Activated T-helper 1 cell treated with anti-CD3 and anti-CD28 coated beads, Interleukin-12 subunit alpha, Interleukin-12 subunit beta, Interleukin-2, Interleukin-4 antibody, amounts not matched to agents 30 ng/mL and 10 ng/mL and 1 ng/mL, durations not matched to agents 14 hours and 24 hours and 36 hours (primary cell): ENCODE measurements at regions not wholly inside any gene's neighbourhood (a gene's known extent, or its start where the extent isn't known, plus 50 kb on each side); places are given as distances from the start of the nearest gene placed in this dataset.

ENCODE experiments used
- DNase-seq: peaks from one replicate; pipeline ENCODE4 v3.0.0; 2021; ENCODE audit warnings: low spot score
- H3K27ac Mint-ChIP-seq: one replicate; pipeline ENCODE4 v1.8.0; 2021; ENCODE audit warnings: mild to moderate bottlenecking, mixed read lengths
- H3K27me3 Mint-ChIP-seq: one replicate; pipeline ENCODE4 v1.8.0; 2022; ENCODE audit warnings: mild to moderate bottlenecking, moderate library complexity, mixed read lengths; ENCODE audit not compliant: insufficient read depth
- H3K36me3 Mint-ChIP-seq: one replicate; pipeline ENCODE4 v1.8.0; 2021; ENCODE audit warnings: low read depth, mixed read lengths
- H3K4me1 Mint-ChIP-seq: one replicate; pipeline ENCODE4 v1.8.0; 2021; ENCODE audit warnings: low read depth, mixed read lengths
- H3K4me3 Mint-ChIP-seq: one replicate; pipeline ENCODE4 v1.8.0; 2021; ENCODE audit warnings: mild to moderate bottlenecking, moderate library complexity, mixed read lengths
- H3K9me3 Mint-ChIP-seq: one replicate; pipeline ENCODE4 v1.8.0; 2021; ENCODE audit warnings: mixed read lengths
- intact Hi-C: fragments of 100-400 bp; cut with micrococcal nuclease; formaldehyde crosslinking; loops from one replicate; pipeline ENCODE4 v1.15.1; 2024

DNA sequence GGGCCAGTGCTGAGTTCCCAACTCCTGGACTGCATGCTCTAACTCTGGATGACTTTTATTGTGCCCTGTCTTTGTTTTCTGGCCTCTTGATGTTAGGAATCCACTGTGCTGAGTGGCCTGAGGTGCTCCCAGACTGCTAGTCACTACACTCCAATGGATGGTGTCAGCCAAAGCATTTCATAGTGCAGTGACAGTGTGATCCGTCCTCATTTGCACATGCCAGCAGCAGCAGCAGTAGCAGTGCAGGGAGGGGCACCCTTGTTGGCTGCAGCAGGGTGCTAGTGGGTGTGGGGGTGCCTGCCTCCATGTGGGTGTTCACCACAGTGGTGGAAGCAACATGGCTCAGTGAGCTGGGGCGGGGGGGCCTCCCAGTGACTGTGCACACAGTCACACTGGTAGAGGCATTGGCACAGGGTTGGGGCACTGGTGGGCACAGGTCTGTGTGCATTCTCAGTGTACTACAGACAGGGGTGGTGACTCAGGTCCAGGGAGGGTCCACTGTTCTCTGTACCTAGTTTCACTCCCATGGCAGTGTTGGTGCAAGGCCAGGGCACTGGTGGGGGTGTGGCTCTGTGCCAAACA lies 214.0 kb downstream of the ZC3H11B start:
- Mint-ChIP-seq H3K4me1 (no peaks in the 10 kb centered on the region), H3K4me3 (no peak overlapping the region), H3K36me3 (no peaks in the 10 kb centered on the region), H3K27ac (no peak overlapping the region), H3K27me3 (no peaks in the 10 kb centered on the region), H3K9me3 (peaks cover 8% of the 10 kb centered on the region)
- DNase-seq: no peak
- intact Hi-C loops: no loop called here

DNA sequence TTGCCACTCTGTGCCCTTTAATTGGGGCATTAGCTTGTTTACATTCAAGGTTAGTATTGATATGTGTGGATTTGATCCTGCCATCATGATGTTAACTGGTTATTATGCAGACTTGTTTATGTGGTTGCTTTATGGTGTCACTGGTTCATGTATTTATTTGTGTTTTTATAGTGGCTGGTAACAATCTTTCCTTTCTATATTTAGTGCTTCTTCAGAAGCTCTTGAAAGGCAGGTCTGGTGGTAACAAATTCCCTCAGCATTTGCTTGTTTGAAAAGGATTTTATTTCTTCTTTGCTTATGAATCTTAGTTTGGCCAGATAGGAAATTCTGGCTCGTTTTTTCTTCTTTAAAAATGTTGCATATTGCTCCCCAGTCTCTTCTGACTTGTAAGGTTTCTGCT lies 215.4 kb downstream of the ZC3H11B start:
- intact Hi-C loops: no loop called here
- H3K27me3 Mint-ChIP-seq: peaks cover 2% of the 10 kb centered on the region
- no peak for DNase-seq
- no peak overlapping the region for H3K27ac Mint-ChIP-seq
- H3K4me1 Mint-ChIP-seq: no peaks in the 10 kb centered on the region
- no peaks in the 10 kb centered on the region for H3K36me3 Mint-ChIP-seq
- no peak overlapping the region for H3K4me3 Mint-ChIP-seq
- H3K9me3 Mint-ChIP-seq: peaks cover 8% of the 10 kb centered on the region

DNA sequence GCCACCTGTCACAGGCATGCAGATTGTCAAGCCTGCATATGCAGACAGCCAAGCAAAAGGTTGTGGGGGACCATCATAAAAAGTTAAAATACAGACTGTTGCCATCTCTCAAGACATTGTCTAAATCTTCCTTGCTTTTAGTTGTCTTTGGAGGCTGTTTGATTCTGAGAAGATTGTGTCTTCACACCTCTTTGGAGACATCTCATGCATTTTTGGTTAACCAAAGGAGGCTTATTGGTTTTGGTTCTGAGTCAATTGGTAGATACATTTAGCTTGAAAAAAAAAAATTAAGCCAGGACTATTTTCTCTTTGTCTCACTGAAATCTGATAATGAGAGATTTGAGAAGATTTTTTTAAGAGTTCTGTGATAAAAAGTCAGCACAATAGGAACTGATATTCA lies 217.6 kb downstream of the LYPLAL1 start:
- no peak overlapping the region for H3K4me3 Mint-ChIP-seq
- DNase-seq: no peak
- no peaks in the 10 kb centered on the region for H3K36me3 Mint-ChIP-seq
- H3K27me3 Mint-ChIP-seq: peaks cover 2% of the 10 kb centered on the region
- no peak overlapping the region for H3K27ac Mint-ChIP-seq
- intact Hi-C loops: no loop called here
- no peaks in the 10 kb centered on the region for H3K4me1 Mint-ChIP-seq
- H3K9me3 Mint-ChIP-seq: no peaks in the 10 kb centered on the region

DNA sequence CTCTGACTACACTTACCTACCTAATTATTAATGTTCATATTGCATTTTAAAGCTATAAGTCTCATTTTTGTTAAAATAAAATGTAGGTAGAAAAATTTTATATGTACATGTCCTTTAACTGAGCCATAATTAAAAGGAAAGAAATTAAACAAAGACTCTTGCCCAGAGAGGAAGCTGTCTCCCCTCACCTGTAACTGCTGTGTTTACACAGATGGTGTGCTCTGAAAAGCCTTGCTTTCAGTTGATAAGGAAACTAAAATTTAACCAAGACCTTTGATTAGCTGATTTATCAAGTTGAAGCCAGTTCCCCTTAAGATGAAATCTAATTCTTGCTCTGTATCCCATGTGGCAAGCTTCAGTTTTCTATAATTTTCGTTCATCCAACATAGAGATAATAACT lies 213.5 kb downstream of the LYPLAL1 start:
- H3K27ac Mint-ChIP-seq: no peak overlapping the region
- no peaks in the 10 kb centered on the region for H3K9me3 Mint-ChIP-seq
- H3K4me1 Mint-ChIP-seq: no peaks in the 10 kb centered on the region
- H3K27me3 Mint-ChIP-seq: no peaks in the 10 kb centered on the region
- H3K36me3 Mint-ChIP-seq: no peaks in the 10 kb centered on the region
- intact Hi-C loops: no loop called here
- no peak overlapping the region for H3K4me3 Mint-ChIP-seq
- no peak for DNase-seq

DNA sequence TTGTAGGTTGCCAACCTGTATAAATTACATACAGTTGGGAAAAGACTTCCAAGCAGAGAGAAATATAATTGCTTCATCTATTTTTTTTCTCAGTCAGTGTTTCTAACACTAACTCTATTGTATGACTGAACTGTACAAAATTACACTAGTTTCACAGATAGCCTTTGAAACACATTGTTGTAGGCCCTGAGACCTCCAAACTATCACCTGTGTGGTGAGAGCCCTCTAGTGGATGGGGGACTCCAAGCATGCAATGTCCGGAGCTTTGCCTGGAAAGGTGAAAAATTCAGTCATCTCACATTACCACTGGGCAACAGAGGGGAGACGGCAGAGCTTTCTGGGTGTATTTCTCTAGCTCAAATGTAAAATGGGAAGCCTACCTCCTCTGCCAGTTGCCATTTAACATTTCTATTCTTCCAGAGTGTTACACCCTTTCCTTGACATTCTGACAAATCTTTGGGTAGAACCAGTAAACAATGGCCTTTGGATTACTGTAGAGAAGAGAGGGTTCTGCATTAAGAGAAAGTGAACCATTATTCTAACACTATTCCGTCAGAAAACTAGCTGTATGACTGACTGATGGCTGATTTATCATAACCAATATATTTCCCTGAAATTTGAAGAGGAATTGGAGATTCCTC lies 212.2 kb downstream of the LYPLAL1 start:
- intact Hi-C loops: no loop called here
- H3K9me3 Mint-ChIP-seq: no peaks in the 10 kb centered on the region
- no peaks in the 10 kb centered on the region for H3K4me1 Mint-ChIP-seq
- no peaks in the 10 kb centered on the region for H3K27me3 Mint-ChIP-seq
- H3K27ac Mint-ChIP-seq: no peak overlapping the region
- no peak for DNase-seq
- no peak overlapping the region for H3K4me3 Mint-ChIP-seq
- no peaks in the 10 kb centered on the region for H3K36me3 Mint-ChIP-seq

DNA sequence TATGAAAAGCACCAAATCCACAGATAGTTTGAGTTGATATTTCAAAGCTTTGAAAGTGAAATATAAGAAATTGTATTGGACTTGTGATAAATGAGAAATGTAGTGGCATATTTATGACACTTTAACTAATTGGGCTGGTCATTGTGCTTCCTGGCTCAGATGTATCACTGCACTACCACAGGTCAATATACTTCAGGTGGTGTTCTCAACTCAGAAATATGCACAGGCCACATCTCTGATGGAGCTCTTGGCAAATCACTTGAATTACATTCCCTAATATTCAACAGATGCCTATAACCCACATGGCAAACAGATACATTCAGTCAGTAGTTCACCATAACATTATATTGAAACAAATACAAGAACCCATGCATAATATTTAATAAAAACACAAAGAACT lies 209.6 kb downstream of the LYPLAL1 start:
- Mint-ChIP-seq H3K9me3 (no peaks in the 10 kb centered on the region), H3K27ac (no peak overlapping the region), H3K27me3 (no peaks in the 10 kb centered on the region), H3K4me1 (no peaks in the 10 kb centered on the region), H3K36me3 (no peaks in the 10 kb centered on the region), H3K4me3 (no peak overlapping the region)
- intact Hi-C loops: no loop called here
- DNase-seq: no peak

DNA sequence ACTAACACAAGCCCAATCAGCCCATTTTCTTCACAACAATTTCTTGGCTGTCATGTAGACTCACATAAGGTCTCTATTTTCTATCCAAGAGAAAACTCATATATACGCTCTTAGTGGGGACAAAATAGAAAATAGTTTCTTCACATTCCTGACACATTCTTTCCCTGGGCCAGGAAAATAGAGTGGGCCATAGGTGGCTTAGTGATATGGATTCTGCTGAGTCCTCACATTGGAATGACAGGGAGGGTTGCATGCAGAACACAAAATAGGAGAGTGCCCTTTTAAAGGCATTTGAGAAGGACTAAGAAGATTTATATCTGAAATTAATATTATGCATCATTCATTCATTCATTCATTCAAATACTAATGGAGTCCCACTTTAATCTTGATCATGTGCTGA lies 207.7 kb downstream of the LYPLAL1 start:
- intact Hi-C loops: no loop called here
- Mint-ChIP-seq H3K36me3 (no peaks in the 10 kb centered on the region), H3K27ac (no peak overlapping the region), H3K27me3 (peaks cover 4% of the 10 kb centered on the region), H3K4me3 (no peak overlapping the region), H3K9me3 (no peaks in the 10 kb centered on the region), H3K4me1 (no peaks in the 10 kb centered on the region)
- DNase-seq: no peak

DNA sequence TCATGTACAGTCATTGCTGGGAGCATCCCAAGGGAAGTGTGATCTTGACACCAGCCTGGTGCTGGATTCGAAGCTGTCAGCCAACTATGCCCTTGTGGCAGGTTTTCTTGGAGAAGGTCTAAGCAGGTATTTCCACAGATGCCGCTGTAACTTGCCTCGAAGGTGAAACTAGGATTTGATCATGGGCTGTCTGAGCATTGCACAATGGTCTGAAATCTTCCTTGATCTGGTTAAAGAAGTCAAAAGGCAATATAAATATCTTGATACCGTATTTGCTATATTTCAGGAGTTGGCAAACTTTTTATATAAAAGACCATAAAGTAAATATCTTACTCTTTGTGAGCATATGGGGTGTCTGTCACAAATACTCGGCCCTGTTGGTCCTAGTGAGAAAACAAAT lies 206.8 kb downstream of the LYPLAL1 start:
- Mint-ChIP-seq H3K9me3 (no peaks in the 10 kb centered on the region), H3K4me3 (no peak overlapping the region), H3K27ac (no peak overlapping the region), H3K4me1 (no peaks in the 10 kb centered on the region), H3K36me3 (no peaks in the 10 kb centered on the region), H3K27me3 (peaks cover 4% of the 10 kb centered on the region)
- DNase-seq: no peak
- intact Hi-C loops: no loop called here

DNA sequence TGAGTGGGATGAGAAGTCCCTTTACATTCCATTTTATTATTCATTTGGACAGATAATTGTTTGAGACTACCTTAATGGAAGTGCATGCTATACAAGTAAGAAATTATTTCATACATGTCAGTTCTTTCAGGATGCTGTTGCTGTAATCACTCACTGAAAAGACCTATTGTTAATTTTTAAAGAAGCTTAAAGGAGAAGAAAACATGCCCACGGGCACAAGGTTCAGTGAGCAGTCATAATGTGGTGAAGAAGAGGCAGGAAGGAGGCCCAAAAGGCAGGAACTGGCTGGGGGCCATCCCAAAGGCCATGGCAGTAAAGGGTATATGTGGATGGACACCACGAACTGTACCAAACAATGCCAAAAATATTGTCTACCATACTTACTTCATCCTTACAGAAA lies 206.0 kb downstream of the LYPLAL1 start:
- intact Hi-C loops: no loop called here
- Mint-ChIP-seq H3K27ac (no peak overlapping the region), H3K27me3 (peaks cover 4% of the 10 kb centered on the region), H3K36me3 (no peaks in the 10 kb centered on the region), H3K9me3 (no peaks in the 10 kb centered on the region), H3K4me1 (no peaks in the 10 kb centered on the region), H3K4me3 (no peak overlapping the region)
- DNase-seq: no peak

DNA sequence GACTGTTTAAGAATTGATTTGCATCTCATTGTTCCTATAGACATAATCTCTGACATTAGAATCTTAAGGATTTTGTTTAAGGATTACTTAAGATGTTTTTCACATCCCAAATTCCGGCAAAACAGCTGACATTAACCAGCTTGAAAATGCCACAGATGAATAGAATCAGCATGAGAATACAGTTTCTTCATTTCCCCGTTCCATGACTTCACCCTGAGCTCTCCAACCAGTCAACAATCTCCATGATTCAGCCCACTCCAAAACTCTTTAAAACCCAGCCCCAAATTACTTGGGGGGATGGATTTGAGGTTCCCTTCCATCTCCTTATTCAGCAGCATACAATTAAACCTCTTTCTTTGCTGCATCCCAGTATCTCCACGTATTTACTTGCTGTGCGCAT lies 201.0 kb downstream of the LYPLAL1 start:
- Mint-ChIP-seq H3K4me3 (no peak overlapping the region), H3K4me1 (no peaks in the 10 kb centered on the region), H3K27ac (no peak overlapping the region), H3K9me3 (no peaks in the 10 kb centered on the region), H3K27me3 (peaks cover 9% of the 10 kb centered on the region), H3K36me3 (no peaks in the 10 kb centered on the region)
- intact Hi-C loops: no loop called here
- DNase-seq: no peak

DNA sequence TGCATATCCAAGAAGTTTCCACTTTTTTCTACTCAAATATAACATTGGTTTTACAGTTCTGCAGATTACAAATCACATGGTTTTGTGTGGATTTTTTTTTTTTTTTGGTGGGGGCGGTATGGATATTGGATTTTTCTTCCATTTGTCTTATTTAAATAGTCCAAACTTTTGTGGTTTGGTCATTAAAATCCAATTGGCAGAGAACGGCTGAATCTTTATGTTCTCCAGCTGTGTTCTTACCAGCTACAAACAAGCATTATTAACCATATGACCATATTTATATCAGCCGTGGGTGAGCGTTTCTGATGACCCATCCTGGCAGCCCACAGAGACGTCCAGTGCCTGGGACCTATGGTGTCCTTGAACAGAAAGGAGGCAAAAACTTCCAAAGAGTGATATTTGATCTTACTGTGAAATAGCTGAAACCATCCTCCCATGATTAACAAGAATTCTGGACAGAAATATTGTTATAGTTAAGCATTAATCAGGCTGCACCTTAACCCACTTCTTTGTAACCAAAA lies 200.4 kb downstream of the LYPLAL1 start:
- Mint-ChIP-seq H3K4me1 (no peaks in the 10 kb centered on the region), H3K36me3 (no peaks in the 10 kb centered on the region), H3K9me3 (no peaks in the 10 kb centered on the region), H3K27me3 (peaks cover 9% of the 10 kb centered on the region), H3K4me3 (no peak overlapping the region), H3K27ac (no peak overlapping the region)
- no peak for DNase-seq
- intact Hi-C loops: no loop called here

DNA sequence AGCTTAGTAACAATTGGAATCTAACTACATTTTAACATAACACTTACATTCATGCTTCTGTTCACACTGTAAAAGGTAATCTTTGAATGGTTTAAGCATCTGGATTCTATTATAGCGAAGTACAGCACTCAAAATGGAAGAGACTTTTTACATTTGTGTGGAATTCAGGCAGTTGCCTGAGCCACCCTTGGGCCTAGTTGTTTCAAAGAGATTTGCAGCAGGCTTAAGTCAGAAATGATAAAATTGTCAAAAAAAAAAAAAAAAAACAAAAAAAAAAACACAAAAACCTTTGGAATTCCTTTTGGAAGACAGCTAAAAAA lies 199.9 kb downstream of the LYPLAL1 start:
- H3K9me3 Mint-ChIP-seq: no peaks in the 10 kb centered on the region
- intact Hi-C loops: no loop called here
- H3K27ac Mint-ChIP-seq: no peak overlapping the region
- no peak overlapping the region for H3K4me3 Mint-ChIP-seq
- no peak for DNase-seq
- H3K4me1 Mint-ChIP-seq: no peaks in the 10 kb centered on the region
- H3K27me3 Mint-ChIP-seq: peaks cover 9% of the 10 kb centered on the region
- no peaks in the 10 kb centered on the region for H3K36me3 Mint-ChIP-seq

DNA sequence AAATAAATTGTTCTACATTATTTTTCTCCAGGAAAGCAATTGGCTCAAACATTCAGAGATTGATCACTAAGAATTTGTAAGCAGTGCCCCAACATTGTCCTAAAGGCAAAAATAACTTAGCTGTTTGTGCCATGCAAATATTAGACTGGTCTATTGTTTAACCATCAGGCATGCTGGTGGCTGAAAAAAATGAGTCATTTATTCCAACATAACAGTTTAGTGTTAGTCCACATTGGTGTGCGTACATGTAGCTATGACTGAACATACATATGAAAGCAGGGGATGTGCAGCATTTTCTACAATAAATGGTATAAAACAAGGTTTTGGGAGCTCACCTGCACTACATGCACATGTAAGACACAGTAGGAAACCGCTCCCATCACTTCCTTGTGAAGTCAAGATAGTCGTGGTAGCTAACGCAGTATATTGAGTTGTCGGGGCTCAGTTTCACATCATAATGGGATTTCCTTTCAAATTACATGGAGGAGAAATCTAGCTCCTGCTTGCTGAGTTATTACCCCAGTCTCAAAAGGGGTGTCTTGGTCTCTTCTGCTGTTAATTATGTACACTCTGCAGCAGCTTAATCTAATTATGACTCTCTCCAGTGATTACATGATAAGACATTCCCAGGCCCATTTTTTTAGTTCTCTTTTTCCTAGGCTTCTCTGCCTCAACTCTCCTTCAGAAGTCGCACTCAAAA lies 199.4 kb downstream of the LYPLAL1 start:
- Mint-ChIP-seq H3K4me3 (no peak overlapping the region), H3K36me3 (no peaks in the 10 kb centered on the region)
- intact Hi-C loops: no loop called here

More for the DNA sequence above, 199.4 kb downstream of the LYPLAL1 start:
- Mint-ChIP-seq H3K9me3 (no peaks in the 10 kb centered on the region), H3K27ac (no peak overlapping the region), H3K27me3 (peaks cover 9% of the 10 kb centered on the region), H3K4me1 (no peaks in the 10 kb centered on the region)
- no peak for DNase-seq
